Pancreas (tissue), 10 donors: ENCODE measurements at regions not wholly inside any gene's neighbourhood (a gene's known extent, or its start where the extent isn't known, plus 50 kb on each side); places are given as distances from the start of the nearest gene placed in this dataset.

Source experiments
- ATAC-seq, 4 donors: fragments of 200-7000 bp; cut with Tn5 transposase; one replicate each; pipeline versions ENCODE4 v1.8.0 to v1.9.1; 2020; ENCODE audit warnings: mild to moderate bottlenecking in 4 of 4, moderate library complexity in 4 of 4
- DNase-seq, 6 donors: peaks; one replicate each; pipeline ENCODE4 v3.0.0-alpha.2; 2020
- FAIRE-seq: peaks from 2 replicates; lab custom pipeline; 2012; peaks lifted over from hg19 to GRCh38; lab: Jason Lieb, UNC
- H3K27ac ChIP-seq, 4 donors: fragments of 200-600 bp; sonication (generic); 1 replicate in 3 of 4; 2 replicates in 1 of 4; pipeline versions ENCODE4 v1.5.0 to v1.8.0; 2020
- H3K27me3 ChIP-seq, 4 donors: fragments of 200-600 bp; one replicate each; pipeline ENCODE4 v1.8.0; 2021
- H3K36me3 ChIP-seq, 3 donors: fragments of 200-600 bp; sonication (generic) in 1 of 3; one replicate each; pipeline versions ENCODE4 v1.5.0 to v1.8.0; 2020 to 2021
- H3K4me1 ChIP-seq, 3 donors: fragments of 200-600 bp; one replicate each; pipeline ENCODE4 v1.8.0; 2021
- H3K4me3 ChIP-seq, 4 donors: fragments of 200-600 bp; sonication (generic) in 2 of 4; one replicate each; pipeline versions ENCODE4 v1.5.0 to v1.8.0; 2020 to 2021
- H3K9me3 ChIP-seq, 4 donors: fragments of 200-600 bp; one replicate each; pipeline ENCODE4 v1.8.0; 2021
- WGBS, 2 donors: extraction: QIAGEN DNeasy Blood & Tissue Kit; methylation state at CpG; one replicate each; pipeline ENCODE4 v1.1.7; 2013; 5-methylcytosine and 5-hydroxymethylcytosine counted together
- intact Hi-C, 3 donors: fragments of 100-400 bp; cut with DNase I; formaldehyde crosslinking; loops; one replicate each; pipeline versions ENCODE4 v1.11.1 to v1.14.2; 2022
- TF ChIP-seq, protein P1 (sequence below), 4 donors: fragments of 200-600 bp; sonication (generic) in 3 of 4; IDR thresholded peaks; one replicate each; pipeline versions ENCODE4 v1.5.0 to v1.8.0; 2021; ENCODE audit warnings: antibody characterized with exemption in 4 of 4
- donor health status: healthy with polysubstance abuse.
- donor health status: DM: no; HTN: no; CAD: no; lungs with moderate emphysema.
- donor health status: DM: no; HTN: no; CAD: no.
- donor health status: control.
- donor health status: control.
- donor health status: Bipolar disorder and iron deficiency.
- donor health status: DM: yes; HTN: yes; CAD: no.
- donor health status: DM: no; HTN: no; CAD: no.
- donor health status: DM: no; HTN: no; CAD: no.
- donor health status: DM: yes; HTN: yes; CAD: no.

- Histone ChIP-seq H3K27me3 (no peaks in the 10 kb centered on the region), H3K36me3 (no peaks in the 10 kb centered on the region), H3K9me3 (no peaks in the 10 kb centered on the region), H3K4me1 (no peaks in the 10 kb centered on the region), H3K27ac (no peak overlapping the region), H3K4me3 (no peak overlapping the region)
- TF ChIP-seq, protein P1, sequence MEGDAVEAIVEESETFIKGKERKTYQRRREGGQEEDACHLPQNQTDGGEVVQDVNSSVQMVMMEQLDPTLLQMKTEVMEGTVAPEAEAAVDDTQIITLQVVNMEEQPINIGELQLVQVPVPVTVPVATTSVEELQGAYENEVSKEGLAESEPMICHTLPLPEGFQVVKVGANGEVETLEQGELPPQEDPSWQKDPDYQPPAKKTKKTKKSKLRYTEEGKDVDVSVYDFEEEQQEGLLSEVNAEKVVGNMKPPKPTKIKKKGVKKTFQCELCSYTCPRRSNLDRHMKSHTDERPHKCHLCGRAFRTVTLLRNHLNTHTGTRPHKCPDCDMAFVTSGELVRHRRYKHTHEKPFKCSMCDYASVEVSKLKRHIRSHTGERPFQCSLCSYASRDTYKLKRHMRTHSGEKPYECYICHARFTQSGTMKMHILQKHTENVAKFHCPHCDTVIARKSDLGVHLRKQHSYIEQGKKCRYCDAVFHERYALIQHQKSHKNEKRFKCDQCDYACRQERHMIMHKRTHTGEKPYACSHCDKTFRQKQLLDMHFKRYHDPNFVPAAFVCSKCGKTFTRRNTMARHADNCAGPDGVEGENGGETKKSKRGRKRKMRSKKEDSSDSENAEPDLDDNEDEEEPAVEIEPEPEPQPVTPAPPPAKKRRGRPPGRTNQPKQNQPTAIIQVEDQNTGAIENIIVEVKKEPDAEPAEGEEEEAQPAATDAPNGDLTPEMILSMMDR (IDR thresholded peaks at IDR 0.05): no peak
- intact Hi-C loops: no loop called here
- FAIRE-seq (no peak), ATAC-seq (no peak), DNase-seq (no peak)
- WGBS, 2 donors: 55 to 71% methylated on average over 1 of the region's 1 CpG
Observed at GRCh38 chr4:179124957-179125356, 1682.7 kb upstream of the AGA start.

- Histone ChIP-seq H3K27me3 (no peaks in the 10 kb centered on the region), H3K36me3 (no peaks in the 10 kb centered on the region), H3K27ac (no peak overlapping the region), H3K4me1 (no peaks in the 10 kb centered on the region), H3K9me3 (no peaks in the 10 kb centered on the region), H3K4me3 (no peak overlapping the region)
- intact Hi-C loops: no loop called here
- 15 to 27% methylated on average over 2 of the region's 2 CpGs for WGBS, 2 donors
- ATAC-seq: no peak
- no peak for DNase-seq
- FAIRE-seq: no peak
- TF ChIP-seq, protein P1 (IDR thresholded peaks at IDR 0.05): no peak
Observed at GRCh38 chr4:179125870-179126269, 1683.6 kb upstream of the AGA start.

DNA sequence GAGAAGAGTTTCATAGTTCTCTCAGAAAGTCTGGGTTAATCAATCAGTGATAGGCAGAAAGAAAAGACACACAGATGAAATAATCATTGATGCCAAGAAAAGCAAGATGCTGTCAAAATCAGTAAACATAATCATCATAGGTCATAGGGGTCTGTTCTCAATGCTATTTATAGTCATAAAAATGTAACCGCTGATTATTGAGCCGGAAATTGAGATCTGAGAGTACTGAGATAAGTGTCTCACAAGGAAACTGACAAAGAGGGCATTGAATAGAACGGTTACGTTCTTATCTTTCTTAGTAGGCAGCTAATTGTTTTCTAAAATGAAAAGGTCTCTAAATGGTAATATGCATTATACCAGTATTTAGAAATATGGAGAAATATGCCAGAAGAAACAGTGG lies 1686.1 kb upstream of the AGA start:
- intact Hi-C loops: no loop called here
- H3K36me3 ChIP-seq: no peaks in the 10 kb centered on the region
- FAIRE-seq (no peak), DNase-seq (no peak), ATAC-seq (no peak)
- H3K4me1 ChIP-seq: no peaks in the 10 kb centered on the region
- WGBS, 2 donors: 9 to 15% methylated on average over 4 of the region's 4 CpGs
- TF ChIP-seq, protein P1 (IDR thresholded peaks at IDR 0.05): no peak
- H3K4me3 ChIP-seq: no peak overlapping the region
- H3K9me3 ChIP-seq: no peaks in the 10 kb centered on the region
- no peak overlapping the region for H3K27ac ChIP-seq
- no peaks in the 10 kb centered on the region for H3K27me3 ChIP-seq

DNA sequence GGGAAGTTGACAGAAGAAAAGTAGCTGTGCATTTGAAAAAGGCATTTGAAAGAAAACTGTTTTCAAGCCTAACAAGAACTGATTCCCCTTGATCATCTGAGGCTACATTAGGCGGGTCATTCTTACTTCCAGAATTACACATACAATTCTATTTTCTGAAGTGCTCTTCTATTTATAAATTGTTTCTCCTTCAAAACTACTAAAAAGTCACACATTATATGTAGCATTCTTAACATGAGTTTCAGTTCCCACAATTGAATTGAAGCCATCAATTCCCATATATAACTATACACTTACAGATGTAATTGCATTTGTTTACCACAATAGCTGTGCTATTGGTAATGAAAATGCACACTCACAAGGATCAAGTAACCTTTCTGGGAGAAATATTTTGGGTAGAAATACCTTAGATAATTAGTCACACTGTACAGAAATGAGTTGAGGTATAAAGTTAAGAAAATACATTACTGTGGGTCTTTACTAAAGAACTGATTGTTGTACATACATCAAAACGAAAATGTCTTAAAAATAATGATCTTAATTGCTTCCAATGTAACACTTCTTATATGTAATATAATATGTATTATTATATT lies 1688.0 kb upstream of the AGA start:
- H3K9me3 ChIP-seq: no peaks in the 10 kb centered on the region
- intact Hi-C loops: no loop called here
- ATAC-seq (no peak), FAIRE-seq (no peak), DNase-seq (no peak)
- WGBS, 2 donors: 44 to 54% methylated on average over 2 of the region's 2 CpGs
- TF ChIP-seq, protein P1 (IDR thresholded peaks at IDR 0.05): no peak
- H3K4me3 ChIP-seq: no peak overlapping the region
- H3K27ac ChIP-seq: no peak overlapping the region
- H3K4me1 ChIP-seq: no peaks in the 10 kb centered on the region
- H3K27me3 ChIP-seq: no peaks in the 10 kb centered on the region
- H3K36me3 ChIP-seq: no peaks in the 10 kb centered on the region

GRCh38 chr4:179145746-179146525 lies 1703.7 kb upstream of the AGA start:
- no peak for DNase-seq
- 50 to 62% methylated on average over 4 of the region's 4 CpGs for WGBS, 2 donors
- Histone ChIP-seq H3K27me3 (no peaks in the 10 kb centered on the region), H3K4me3 (no peak overlapping the region), H3K4me1 (no peaks in the 10 kb centered on the region), H3K27ac (no peak overlapping the region), H3K9me3 (no peaks in the 10 kb centered on the region), H3K36me3 (no peaks in the 10 kb centered on the region)
- TF ChIP-seq, protein P1 (IDR thresholded peaks at IDR 0.05): no peak
- no peak for ATAC-seq
- FAIRE-seq: no peak
- intact Hi-C loops: no loop called here
